Stimulated activated CD8-positive, alpha-beta memory T cell treated with anti-CD3 and anti-CD28 coated beads, Interleukin-15, amount 100 ng/mL, for 48 hours (primary cell): ENCODE measurements at regions not wholly inside any gene's neighbourhood (a gene's known extent, or its start where the extent isn't known, plus 50 kb on each side); places are given as distances from the start of the nearest gene placed in this dataset.
"Not testable (repeated sequence)": the region's sequence is repeated elsewhere in the genome, so short reads cannot be mapped to it uniquely, and the experiment has no call there.

ENCODE experiments used
- DNase-seq, 2 donors: peaks; one replicate each; pipeline ENCODE4 v3.0.0-alpha.2; 2020; ENCODE audit warnings: low read depth in 2 of 2

- no peak for DNase-seq
Measured at GRCh38 chr6:18527836-18528743, 140.9 kb downstream of the RNF144B start.

- DNase-seq, result no peak
Measured at GRCh38 chr6:18530201-18530600, 143.1 kb downstream of the RNF144B start.

- DNase-seq, result no peak
Measured at GRCh38 chr6:18532139-18532538, 145.0 kb downstream of the RNF144B start.

DNA sequence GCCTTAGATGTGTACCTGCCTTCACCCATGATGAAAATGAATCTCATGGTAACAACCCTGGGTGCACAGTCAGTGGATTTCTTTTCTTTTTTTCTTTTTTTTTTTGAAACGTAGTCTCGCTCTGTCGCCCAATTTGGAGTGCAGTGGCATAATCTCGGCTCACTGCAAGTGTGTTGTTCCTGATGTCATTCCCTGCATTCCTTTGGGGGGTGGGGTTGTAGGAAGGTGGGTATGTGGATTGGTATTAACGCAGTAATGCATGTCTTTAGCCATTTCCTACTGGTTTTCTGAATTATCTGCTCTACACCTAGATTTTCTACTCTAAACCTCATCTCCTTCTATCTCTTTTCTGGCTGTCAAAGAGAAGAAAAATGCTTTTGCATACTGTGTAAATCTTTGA, 146.6 kb downstream of the RNF144B start:
- DNase-seq, result no peak

DNA sequence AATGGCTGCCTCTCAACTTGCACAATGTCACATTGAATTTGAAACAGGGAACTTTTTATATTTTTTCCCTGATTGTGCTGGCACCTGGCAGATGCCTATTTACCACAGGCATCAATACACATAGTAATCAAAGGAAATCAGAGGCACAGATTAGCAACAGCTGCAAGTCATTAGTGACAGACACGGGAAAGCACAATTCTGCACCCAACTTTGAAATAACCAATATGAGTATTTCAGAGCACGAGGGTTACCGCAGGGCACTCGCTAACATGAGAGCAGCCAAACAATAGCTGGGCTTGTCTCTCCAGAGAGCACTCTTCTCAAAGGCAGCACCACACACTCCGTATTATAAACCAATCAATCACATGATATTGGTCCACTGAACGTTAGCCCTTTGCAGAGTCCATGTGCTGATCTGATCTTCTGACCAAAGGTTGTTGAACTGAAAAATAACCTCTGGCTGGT, 149.5 kb downstream of the RNF144B start:
- no peak for DNase-seq

DNA sequence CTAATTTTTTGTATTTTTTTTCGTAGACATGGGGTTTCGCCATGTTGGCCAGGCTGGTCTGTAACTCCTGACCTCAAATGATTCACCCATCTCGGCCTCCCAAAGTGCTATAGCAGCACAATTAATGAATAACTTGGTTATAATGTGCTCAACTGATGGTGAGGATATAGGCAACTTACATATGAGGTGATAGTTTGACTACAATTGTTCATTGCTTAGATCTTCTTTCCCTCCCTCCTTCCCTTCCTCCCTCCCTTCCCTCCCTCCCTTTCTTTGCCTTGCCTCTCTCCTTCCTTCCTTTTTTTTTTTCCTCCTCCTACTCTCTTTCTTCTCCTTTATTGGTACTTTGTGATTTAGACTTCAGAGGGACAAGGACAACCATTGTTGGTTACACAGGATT, 151.2 kb downstream of the RNF144B start:
- DNase-seq, result no peak

DNA sequence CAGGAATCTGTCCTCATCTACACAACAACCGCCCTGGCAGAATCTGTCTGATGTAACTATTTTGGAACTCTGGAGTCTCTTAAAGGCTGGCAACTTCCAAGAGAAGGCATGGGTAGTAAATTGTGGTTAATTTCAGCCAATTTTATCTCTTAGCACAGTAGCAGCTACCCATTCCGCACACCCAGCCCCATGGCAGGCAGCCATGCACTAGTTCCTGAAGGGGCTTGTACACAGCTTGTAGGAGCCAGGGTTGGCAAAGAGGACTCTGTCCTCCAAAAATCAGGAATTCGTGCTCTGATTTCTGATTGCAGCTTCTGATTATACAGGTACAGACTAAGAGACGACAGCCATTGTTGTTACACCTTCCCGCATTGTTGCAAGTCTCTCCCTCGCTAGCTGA, 155.9 kb downstream of the RNF144B start:
- no peak for DNase-seq

DNA sequence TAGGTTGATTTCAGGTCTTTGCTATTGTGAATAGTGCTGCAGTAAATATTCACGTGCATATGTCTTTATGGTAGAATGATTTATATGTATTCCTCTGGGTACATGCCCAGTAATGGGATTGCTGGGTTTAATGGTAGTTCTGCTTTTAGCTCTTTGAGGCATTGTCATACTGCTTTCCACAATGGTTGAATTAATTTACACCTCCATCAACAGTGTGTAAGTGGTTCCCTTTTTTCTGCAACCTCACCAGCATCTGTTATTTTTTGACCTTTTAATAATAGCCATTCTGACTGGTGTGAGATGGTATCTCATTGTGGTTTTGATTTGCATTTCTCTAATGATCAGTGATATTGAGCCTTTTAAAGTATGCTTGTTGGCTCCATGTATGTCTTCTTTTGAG, 158.0 kb downstream of the RNF144B start:
- not testable (repeated sequence) for DNase-seq

GRCh38 chr6:18545726-18546125, 158.6 kb downstream of the RNF144B start:
- DNase-seq, result no peak

DNA sequence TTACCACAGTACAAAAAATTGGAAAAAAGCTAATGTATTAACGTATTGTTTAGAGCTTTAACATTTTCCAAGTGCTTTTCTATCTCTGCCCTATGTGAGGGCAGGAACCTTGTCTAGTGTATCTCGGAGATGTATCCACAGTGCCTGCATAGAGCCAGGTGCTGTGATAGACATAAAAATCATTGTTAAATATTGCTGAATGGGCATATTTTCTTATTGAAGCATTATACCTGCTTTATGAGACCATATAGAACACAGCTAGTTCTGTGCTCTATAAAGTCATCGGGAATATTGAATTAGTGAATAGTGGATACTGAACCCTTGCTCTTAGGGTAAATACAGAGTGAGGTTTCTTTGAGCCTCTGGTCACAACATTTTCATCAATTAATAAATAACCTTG, 163.0 kb downstream of the RNF144B start:
- DNase-seq, result no peak

DNA sequence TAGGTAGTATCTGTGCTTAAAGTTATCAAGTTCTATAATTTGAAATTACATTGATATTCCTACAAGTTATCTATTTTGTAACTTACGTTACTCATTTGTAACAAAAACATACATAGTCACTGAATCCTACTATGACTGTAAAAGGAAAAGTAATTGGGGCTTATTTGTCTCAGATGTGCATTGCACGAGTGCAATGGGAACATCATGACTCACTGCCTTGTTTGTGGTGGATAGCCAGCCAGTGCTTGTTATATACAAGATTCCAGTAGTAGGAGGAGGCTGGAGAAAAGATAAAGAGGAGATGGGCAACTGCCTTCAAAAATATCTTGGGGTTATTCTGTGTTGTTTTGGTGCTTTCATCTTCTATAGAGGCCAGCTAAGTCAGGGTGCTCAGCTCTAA, 164.1 kb downstream of the RNF144B start:
- DNase-seq, result no peak

GRCh38 chr6:18555750-18556149, 168.6 kb downstream of the RNF144B start:
- DNase-seq, result no peak

GRCh38 chr6:18561037-18561750, 174.0 kb downstream of the RNF144B start:
- no peak for DNase-seq

- no peak for DNase-seq
Measured at GRCh38 chr6:18562726-18563125, 175.6 kb downstream of the RNF144B start.

- DNase-seq, result no peak
Measured at GRCh38 chr6:18564775-18565174, 177.6 kb downstream of the RNF144B start.

DNA sequence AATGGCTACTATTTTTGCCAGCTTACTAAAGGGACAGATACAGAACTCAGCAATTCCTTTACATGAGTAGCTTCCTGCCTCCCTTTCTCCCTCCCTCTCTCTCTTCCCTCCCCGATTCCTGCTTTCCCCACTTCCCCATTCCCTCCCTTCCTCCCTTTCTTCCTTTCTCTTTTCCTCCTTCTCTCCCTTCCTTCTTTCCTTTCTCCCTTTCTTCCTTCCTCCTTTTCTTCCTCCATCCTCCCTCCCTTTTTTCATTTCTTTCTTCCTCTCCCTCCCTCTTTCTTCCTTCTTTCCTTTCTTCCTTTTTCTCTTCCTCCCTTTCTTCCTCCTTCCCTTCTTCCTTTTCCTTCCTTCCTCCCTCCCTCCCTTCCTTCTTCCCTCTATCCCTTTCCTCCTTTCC, 178.1 kb downstream of the RNF144B start:
- DNase-seq, result no peak

- no peak for DNase-seq
Measured at GRCh38 chr6:18567380-18567779, 180.2 kb downstream of the RNF144B start.

DNA sequence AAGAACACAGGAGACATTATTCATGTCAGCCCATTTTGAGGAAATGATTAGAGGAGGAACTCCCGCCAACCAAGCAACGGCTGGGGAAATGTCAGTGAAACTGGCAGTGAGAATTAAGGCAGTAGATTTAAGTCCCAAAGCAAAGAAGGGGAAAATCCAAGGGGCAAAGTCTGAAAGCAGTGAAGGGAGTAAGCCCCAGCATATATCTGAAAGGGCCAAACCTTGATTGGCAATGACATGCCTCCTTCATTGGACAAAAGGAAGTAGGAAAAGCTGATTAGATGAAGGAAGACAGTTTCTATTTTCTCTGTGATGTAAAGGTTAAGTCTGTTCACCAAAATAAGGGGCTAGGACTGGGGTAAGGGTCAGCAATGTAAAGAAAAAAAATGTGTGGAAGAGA, 190.3 kb downstream of the RNF144B start:
- DNase-seq, result no peak

- DNase-seq, result no peak
Measured at GRCh38 chr6:18579166-18579565, 192.0 kb downstream of the RNF144B start.

DNA sequence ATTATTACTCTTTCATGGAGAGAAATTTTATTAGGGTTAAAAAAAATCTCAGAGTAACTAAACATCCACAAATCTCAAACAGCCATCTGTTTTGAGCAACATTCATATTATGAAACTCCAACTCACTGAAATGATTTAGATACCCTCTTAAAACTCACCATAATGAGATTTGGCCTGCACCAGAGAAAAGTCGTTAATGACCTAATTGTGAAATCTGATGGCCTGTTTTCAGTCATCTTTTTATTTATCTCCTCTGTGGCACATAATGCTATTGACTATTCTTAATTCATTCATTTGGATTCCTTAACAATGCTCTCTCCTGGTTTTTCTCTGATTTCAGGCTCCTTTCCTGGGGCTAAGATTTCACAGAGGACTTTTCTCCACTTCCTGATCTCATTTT, 192.7 kb downstream of the RNF144B start:
- no peak for DNase-seq

- no peak for DNase-seq
Measured at GRCh38 chr6:18584372-18584771, 197.2 kb downstream of the RNF144B start.

DNA sequence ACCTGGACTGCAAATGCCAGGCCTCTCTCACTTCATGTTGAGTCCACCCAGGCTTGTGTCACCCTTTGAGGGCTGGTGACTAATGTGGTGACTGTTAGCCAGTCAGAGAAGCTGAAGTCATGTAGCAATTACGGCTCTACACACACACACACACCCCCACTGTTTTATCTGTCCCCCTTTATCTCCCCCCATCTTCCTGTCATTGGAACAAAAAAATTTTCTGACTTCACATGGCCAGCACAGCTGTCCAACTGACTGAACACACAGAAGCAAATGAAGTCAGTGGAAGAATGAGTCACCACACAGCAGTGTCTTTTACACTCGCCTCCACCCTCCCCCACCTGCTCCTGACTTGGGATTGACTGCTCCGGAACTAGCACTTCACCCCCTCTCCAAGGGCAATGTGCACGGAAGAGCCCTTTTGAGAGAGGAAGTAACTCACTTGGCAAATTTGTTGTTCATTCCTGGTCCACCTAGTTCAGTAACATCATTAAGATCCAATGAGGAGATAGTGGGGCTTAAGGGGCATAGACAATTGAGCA, 198.0 kb downstream of the RNF144B start:
- DNase-seq, result no peak

DNA sequence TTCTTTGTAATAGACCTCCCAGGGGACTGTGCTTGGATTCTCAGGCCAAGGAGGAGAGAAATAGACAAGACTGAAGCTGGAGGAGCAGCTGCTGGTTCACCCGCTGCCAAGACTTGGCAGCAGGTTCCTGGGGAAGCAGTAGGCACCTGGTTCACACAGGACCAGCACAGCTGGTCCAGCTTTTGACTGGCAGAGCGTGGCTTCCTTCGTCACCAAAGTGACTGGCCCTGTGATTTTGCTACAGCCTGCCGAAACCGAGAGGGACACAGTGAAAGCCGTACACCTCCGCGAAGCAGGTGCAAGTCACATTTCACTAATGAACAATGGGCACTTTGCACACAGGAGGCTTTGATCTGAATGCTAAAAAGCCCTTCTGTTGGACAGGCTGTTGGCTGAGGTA, 199.0 kb downstream of the RNF144B start:
- DNase-seq, result no peak
